NCI-H2081 (cell line): ENCODE measurements at regions not wholly inside any gene's neighbourhood (a gene's known extent, or its start where the extent isn't known, plus 50 kb on each side); places are given as distances from the start of the nearest gene placed in this dataset.
A peak's percentile ranks its signal among the peaks of the same experiment; 100 is the strongest.

Experiments
- DNase-seq, 2 experiments: peaks; one replicate each; lab custom pipeline; 2025; lab: John Stamatoyannopoulos, UW

DNA sequence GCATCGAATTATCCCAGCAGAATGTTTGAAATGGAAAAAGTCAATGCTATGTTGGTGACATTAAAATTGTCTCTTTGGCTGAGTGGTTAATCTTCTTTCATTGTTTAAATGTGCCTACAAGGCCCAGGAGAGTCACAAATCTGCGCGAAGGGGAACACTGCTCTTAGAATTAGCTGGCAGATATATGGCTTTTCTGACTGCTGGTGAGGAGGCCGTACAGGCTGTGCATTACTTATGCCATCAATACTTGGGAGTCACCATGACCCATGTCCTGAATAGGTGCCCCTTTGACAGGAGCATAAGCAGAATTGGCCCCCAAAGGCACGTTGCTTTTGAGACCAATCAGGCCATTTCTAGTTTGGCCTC, 521.5 kb downstream of the FUT8 start:
- no peak for DNase-seq

DNA sequence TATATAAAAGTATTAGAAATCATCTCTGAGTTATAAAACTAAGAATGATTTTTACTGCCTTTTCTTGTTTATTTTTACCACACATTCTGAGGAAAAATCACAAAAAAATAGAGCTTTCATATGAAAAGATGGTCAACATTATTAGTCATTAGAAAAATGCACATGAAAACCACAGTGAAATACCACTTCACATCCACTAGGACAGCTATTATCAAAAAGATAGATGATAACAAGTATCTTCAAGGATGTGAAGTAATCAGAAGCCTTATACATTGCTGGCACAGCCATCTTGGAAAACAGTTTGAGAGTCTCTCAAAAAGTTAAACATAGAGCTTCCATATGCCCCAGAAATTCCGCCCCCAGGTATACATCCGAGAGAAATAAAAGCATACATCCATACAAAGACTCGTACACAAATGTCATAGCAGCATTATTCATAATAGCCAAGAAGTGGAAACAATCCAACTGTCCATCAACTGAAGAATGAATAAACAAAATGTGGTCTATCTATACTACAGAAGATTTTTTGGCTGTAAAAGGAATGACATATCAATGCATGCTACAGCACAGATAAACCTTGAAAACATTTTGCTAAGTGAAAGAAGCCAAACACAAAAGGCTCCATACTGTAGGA, 523.9 kb downstream of the FUT8 start:
- DNase-seq, result no peak

DNA sequence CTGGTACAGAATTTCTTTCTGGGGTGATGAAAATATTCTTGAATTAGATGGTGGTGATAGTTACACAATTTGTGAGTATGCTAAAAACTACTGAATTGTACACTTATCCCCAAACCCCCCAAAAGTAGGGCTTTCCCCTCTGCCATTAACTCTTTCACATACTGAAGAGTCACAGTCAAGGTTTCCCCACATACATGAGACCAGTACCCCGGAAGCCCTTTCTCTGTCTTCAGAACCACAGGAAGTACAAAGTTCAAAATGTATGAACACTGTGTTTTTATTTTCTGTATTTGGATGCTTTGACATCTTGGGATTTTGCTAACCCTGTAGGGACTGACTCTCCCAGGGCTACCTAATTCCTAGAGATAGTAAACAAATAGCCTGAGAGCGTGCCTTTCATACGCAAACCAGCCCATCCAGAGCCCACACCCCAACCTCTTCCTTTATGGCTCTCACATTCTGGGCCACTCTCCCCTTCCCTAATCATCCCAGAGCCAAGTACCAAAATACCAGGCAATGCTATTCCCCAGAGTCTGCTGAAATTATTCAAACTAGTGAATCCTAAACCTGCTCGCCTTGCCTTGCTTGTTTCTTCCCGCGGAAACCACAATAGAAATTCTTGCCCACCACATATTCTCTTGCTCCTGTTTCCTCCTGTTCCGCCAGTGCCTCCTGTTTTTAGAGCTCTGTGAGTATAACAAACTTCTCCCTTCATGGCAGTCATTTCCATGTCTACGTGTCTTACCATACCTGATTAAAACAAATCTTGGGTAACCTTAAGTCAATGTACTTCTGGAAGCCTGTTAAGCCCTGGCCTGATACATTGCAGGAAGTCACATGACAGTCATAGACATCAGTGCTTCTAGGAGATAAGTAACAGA, 524.8 kb downstream of the FUT8 start:
- DNase-seq, result no peak

DNA sequence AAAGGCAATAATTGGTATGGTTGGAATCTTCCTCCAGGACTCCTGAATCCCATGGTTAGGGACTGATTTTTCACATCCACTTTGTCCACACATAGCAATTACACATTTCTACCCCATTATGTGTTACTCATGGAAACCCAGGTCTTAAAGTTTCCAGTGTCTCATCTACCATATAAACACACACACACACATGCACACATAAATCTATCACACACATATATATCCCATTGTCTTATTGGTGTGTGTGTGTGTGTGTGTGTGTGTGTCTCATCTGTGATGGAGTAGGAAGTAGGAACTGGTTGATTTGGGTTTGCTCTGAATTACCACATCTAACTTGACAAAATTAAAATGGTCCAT, 525.4 kb downstream of the FUT8 start:
- no peak for DNase-seq

DNA sequence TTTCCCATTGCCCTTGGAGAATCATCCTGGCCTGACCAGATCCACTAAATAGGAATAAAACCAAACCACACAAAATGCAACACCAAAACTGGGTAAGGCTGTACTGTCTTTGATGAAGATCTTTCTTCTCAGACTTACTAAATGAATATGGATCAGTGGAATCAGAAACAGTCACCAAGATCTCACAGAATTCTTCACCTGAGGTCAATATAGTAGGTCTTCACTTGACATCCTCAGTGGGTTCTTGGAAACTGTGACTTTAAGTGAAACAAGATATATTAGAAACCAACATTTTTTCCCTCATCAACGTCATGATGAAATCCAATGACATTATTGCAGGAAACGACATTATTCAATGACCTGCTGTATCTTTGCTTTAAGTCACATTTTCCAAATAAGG, 526.2 kb downstream of the FUT8 start:
- no peak for DNase-seq

DNA sequence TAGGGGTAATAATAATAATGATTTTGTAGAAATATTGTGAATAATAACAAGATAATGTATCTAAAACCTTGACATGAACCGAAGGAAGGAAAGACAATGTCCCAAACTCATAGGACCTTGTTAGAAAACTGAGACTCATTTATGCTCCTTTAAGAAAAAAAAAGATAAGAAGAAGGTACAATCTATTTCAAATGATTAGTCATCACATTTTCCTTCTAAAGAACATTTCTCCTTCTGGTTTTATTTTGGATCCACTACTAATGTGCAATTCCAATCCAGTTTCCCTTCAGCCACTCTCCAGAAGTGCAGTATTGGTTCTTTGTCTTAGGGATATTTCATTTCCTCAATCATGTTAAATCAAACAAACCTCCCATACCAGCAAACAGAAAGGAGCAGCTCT, 526.7 kb downstream of the FUT8 start:
- DNase-seq, result no peak

DNA sequence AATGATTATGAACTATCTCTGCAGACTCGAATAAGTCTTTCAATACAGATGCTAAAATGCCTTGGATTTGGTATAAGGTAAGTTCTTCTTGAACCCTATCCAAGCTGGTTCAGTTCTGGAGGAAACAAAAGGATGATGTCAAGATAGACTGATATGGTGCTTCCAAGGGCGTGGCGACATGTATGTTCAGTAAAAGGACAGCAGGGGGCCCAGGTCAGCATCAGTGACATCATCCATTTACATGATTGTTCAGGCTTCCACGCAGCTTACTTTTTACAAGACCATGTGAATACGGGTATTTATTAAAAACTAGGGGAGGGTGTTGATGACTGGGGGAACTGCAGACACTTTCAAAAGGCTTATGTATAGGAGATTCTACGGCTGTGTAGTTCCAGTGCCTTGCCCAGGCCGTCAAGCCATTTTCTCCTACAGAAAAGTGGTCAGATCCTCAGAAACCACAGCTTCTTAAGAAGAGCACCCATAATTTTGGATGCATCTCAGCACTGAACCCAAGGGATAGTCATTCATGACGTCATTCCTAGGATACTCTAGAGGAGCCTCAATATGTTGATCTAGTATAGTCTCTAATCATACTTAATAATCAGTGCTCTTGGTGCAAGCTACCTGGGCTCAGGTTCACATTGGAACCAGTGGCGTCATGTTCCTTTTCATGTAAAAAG, 527.7 kb downstream of the FUT8 start:
- no peak for DNase-seq

DNA sequence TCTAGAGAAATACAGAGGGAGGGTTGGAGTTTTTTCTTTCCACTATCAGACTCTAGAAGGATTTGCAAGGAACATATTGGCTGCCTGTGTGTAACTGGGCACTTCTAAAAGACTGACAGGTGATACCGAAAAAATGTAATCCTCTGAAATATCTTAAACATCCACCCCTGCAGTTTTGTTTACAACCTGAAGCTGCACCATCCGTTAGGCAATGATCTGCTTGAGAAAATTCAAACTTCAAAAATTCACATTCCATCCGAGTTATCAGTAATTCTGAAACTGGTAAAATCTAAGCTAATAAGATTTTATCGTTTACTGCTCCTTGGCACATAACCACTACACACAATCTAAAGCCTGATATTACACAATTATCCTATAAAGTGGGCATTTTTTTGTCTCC, 528.6 kb downstream of the FUT8 start:
- no peak for DNase-seq

DNA sequence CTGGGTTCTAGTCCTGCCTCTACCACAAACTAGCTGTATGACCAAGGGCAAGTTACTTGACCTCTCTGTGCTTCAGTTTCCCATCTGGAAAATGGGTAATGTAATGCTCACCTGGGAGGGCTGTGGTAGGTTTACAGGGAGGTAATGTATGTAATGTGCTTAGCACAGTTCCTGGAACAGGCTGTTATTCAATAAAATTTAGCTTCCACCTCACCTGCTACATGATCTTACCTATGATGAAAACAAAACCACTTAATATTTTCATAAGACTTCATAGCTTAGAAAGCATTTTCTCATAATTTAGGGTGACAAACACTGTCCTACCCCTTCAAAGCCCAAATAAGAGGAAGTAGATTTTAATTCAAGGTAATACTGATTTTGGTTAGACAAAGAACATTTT, 530.6 kb downstream of the FUT8 start:
- no peak for DNase-seq

DNA sequence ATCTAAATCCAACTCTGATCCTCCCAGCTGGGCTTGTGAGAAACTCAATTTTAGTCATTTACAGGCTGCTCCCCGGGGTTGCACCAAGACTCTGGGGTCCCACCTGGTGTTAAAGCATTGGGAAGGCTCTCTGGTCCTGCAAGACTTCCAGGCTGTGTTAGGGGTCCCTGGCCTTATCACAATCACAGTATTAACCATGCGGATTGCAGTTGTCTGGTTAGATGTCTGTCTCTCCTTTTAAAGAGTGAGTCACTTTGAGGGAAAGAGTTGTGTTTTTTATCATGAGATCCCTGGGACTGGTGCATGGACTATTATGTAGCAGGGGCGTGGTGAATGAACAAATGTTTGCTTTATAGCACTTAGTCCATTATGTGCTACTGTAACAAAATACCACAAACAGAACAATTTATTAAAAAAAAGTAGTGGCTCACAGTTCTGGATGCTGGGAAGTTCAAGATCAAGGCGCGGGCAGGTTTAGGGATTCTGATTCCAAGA, 531.4 kb downstream of the FUT8 start:
- no peak for DNase-seq

DNA sequence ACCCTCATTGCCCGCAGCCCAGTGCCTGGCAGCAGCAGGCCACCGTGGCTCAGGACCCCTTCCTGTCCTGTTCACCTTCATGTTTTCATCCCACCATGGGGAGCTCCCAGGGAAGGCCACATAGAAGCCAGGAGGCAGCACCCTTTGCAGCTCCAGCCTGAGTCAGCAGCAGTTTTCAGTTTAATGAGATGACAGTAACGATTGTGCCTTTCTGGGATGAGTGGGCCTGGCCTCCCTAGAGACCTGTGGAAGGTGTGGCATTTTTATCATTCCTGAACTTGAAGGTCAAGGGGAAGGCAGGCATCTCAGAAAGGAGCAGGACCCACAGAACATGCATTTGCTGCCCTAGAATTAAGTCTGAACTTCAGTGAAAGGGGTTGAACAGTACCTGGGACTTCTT, 532.8 kb downstream of the FUT8 start:
- no peak for DNase-seq

DNA sequence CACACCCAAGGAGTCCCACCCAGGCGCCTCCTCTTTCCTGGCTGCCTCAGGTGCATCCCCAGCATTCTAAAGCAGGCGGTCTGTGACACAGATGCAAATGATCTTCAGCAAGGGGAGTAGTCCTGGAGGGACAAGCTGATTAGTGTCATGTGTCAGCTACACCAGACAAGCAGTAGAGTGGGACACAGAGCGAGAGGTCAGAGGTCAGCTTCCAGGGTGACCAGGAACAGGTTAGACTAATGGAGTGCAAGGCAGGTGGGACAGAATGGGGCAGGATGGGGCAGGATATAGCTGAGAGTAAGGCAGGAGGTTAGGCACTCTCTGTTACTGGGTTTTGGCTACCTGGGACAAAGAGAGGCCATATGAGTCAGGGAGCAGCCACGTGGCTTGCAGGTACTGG, 534.0 kb downstream of the FUT8 start:
- no peak for DNase-seq

DNA sequence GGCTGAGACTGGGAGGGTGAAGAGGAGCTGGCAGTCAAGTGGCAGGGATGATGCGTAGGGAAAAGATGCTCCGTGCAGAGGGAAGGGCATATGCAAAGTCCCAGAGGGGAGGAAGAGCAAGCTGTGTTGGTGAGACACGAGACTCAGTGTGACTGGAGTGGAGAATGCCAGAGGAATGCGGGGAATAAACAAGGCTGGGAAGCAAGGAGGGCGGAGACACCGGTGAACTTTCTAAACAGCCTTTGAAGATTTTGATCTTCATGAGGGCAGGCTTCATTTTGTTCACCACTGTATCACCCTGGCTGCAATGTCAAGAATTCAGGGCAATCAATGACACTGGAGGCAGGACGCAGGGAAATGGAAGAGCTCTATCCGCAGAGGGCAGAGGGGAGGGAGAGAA, 535.8 kb downstream of the FUT8 start:
- DNase-seq, result no peak

DNA sequence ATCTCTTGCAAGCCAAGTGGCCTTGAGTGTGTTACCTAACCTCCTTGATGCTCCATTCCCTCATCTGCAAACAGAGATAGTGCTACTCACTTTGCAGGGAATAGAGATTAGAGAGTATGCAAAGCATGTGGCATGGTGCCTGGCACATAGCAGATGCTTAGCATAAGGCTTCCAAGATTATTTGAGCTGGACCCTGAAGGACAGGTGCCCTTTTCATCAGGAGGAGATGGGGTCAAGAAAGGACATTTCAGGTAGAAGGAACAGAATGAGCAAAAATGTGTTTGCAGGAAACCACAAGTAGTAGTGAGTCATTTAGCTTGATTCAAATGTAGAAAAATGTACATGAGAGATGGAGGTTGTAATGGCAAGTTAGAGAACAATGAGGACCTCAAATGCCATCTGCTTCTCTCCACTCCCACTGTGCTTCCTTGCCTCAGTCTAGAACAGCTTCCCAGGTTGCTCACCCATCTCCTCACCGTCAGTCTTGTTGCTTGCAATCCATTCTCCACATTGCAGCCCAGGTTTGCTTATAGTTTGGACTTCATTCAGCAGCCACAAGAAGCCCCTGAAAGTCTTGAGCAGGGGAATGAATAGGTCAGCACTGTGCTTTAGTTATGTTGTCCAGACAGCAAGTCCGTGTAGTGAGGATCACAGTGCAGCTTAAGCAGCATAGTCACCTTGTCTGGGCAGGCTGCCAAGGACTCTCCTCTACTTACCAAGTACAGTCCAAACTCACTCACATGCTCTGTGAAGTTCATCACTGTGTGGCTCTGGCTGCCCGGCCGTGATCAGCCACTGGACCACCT, 536.3 kb upstream of the CCDC196 start:
- DNase-seq, result no peak

DNA sequence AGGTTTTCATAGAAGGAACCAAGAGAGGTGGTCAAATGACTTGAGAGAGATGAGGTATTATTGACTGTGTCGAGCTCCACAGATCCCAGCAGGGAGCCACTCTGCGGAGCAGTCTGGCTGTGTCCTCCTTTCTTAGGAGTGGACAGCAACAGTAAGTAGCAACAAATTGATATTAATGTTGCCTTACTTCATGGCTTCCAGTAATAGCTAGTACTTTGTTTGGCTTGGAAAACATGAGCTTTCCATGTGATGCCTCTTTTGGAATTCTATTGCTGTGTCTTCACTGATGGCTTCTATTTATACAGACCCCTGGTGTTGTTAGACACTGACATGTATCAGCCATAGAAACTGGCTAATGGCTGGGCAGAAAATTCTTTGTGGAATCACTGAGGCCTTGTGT, 531.2 kb upstream of the CCDC196 start:
- no peak for DNase-seq

DNA sequence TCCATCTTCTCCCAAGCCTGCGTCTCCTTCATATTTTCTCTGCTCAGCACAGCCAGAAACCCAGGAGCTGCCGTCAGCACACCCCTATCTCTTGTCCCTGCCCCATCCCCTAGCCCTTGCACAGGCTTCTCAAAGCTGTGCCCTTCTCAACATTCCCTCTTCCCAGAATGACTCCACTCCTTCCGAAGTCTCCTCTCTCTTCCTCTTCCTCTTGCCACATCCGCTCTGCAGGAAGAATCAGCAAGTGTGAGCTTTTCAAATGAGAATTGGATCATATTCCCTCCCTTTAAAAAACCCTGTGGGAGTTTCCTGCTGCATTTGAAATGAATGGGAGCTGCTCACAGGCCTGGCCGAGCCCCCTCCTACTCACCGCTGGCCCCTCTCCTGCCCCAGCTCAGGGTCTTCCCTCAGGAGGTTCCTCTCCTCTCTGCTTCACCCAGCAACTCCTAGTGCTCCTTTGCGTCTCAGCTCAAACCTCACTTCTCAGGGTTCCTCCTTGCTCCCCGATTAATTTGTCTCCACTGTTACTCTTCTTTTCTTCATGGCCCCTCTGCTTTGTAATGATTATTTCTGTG, 528.5 kb upstream of the CCDC196 start:
- DNase-seq, result no peak

DNA sequence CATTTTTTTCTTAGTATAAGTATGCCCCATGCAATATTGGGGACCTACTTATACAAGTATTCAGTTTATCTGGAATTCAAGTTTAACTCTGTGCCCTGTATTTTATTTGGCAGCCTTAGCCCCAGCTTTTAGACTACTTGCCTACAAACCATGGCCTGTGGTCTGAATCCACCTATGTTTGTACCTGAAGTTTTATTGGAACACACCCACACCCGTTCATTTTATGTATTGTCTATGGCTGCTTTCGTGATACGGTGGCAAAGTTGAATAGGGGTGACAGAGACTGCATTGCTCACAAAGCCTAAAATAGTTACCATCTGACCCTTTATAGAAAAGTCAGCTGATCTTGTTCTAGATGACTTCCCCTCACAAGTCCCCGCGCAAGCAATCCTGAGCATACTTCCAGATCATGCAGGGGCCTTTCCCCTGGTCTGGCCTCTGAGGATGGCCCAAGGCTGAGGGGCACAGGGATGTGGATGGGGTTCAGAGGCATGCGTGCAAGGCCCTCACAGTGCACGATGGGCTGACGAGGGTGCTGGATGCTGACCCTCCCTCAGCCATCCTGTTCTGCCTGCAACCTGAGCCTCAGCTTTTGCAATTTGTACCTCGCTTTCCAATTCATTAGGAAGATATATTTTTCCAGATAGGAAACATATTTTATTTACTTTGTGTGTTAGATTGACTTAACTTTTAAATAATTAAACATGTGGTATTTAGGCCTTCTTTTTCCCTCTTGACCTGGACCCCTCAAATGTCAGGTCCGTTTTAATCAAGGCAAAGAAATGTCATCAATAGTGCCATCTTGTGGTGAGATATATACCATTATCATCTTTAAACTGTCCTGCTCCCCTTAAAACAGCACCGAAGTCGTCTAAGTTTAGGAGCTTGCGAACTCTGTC, 527.3 kb upstream of the CCDC196 start:
- peak in 1 of 2 experiments; percentile 31 for DNase-seq

DNA sequence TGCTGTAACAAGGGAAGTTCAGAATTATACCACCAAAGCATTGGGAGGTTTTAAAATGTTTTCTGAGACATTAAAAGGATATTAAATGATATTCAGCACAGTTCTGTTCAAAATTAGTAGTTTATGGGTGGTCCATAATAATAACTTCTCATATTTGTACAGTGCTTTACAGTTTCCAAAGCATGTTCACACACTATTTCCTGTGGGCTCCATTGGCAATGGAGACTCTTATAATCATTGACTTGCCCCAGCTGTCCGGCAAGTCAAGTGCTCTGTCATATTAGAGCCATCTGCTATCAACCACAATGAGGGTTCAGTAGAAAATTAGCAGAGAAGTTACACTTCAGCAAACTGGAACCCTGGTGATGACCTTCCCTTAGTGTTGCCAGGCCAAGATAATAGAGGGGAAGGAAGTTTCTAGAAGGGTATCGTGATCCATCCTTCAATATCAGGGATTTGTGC, 526.6 kb upstream of the CCDC196 start:
- no peak for DNase-seq

DNA sequence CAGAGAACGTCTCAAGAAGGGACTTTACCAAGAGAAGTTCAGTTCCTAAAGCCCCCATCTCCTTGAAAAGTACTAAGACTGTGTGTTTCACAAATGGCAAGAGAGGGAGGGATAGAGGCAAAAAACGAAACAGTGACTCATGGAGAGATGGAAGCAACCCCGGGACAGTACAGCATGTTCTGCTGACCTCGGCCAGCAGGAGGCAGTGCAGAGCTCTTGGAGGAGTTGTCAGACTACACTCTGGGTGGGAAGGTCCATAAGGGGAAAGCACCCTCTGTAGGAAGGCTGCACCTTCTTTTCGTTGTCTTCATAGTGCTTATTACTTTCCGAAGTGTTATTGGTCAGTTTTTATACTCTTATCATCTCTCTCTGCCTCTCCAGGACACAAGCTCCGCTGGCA, 525.2 kb upstream of the CCDC196 start:
- DNase-seq, result peak in 1 of 2 experiments; percentile 36

DNA sequence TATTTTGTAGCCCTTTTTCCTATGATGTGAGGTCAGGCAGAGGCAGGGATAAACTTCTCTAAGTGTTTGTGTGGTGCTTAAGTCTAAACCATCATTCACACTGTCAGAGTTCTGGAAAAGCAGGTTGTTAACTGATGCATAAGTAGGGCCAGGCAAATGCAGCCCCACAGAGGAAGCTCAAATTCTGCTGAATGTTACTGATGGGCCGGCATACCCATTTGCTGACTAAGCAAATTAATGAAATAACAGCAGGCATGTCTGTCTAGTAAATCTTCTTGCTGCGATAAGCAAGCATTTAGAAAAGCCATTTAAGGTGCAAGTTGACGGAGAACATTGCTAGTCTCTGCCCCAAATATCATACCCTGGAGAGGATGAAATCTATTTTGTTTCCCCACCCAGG, 523.2 kb upstream of the CCDC196 start:
- DNase-seq, result no peak

DNA sequence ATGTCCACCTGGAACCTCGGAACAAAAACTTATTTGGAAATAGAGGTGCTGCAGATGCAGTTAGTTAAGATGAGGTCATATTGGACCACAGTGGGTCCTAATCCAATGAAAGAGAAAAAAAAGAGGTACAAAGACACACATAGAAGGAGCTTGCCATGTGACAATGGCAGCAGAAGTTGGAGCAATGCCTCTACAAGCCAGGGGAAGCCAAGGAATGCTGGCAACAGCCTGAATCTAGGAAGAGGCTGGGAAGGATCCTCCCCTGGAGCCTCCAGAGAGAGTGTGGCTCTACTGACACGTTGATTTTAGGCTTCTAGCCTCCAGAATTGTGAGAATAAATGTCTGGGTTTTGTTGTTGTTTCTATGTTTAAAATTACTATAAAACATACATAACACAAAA, 521.8 kb upstream of the CCDC196 start:
- DNase-seq, result no peak
